CD4-positive, alpha-beta T cell (primary cell): ENCODE measurements at regions not wholly inside any gene's neighbourhood (a gene's known extent, or its start where the extent isn't known, plus 50 kb on each side); places are given as distances from the start of the nearest gene placed in this dataset.

Experiments used
- ATAC-seq: fragments of 200-7000 bp; cut with Tn5 transposase; one replicate; pipeline ENCODE4 v1.10.0; 2022; ENCODE audit warnings: mild to moderate bottlenecking; ENCODE audit not compliant: poor library complexity
- CTCF ChIA-PET: fragments of 350-600 bp; sonication (Branson Sonifier 250); formaldehyde crosslinking; loops from one replicate; lab custom pipeline; 2021; ENCODE audit warnings: antibody characterized with exemption, inconsistent platforms; lab: Charles Lee
- POLR2A ChIA-PET: fragments of 350-600 bp; sonication (Branson Sonifier 250); formaldehyde crosslinking; loops from one replicate; lab custom pipeline; 2021; ENCODE audit warnings: antibody characterized with exemption, inconsistent platforms; lab: Charles Lee
- DNase-seq, 14 experiments: peaks; one replicate each; pipeline ENCODE4 v3.0.0-alpha.2; 2013 to 2020; ENCODE audit warnings: mixed read lengths in 2 of 14
- H3K27ac ChIP-seq, 2 donors: one replicate each; pipeline versions ENCODE4 v1.5.1 to v1.7.0; 2013; ENCODE audit warnings: low read length in 2 of 2, low read depth in 1 of 2, mild to moderate bottlenecking in 1 of 2
- H3K27me3 ChIP-seq, 2 experiments: 1 replicate in 1 of 2; 2 replicates in 1 of 2; pipeline versions ENCODE4 v1.6.1 to v1.7.0; 2013; ENCODE audit warnings: low read length in 2 of 2, control low read depth in 1 of 2, mild to moderate bottlenecking in 1 of 2, moderate library complexity in 1 of 2; ENCODE audit not compliant: insufficient read depth in 2 of 2, control insufficient read depth in 1 of 2
- H3K36me3 ChIP-seq: one replicate; pipeline ENCODE4 v1.6.1; 2013; ENCODE audit warnings: low read length, control low read depth; ENCODE audit not compliant: insufficient read depth
- H3K4me1 ChIP-seq: one replicate; pipeline ENCODE4 v1.6.1; 2013; ENCODE audit warnings: low read length, control low read depth; ENCODE audit not compliant: insufficient read depth
- H3K4me3 ChIP-seq: one replicate; pipeline ENCODE4 v1.5.1; 2013; ENCODE audit warnings: mild to moderate bottlenecking, low read length, moderate library complexity
- H3K9me3 ChIP-seq, 2 experiments: 1 replicate in 1 of 2; 2 replicates in 1 of 2; pipeline versions ENCODE4 v1.6.1 to v1.7.0; 2013; ENCODE audit warnings: low read length in 2 of 2, mild to moderate bottlenecking in 2 of 2, control low read depth in 1 of 2, moderate library complexity in 1 of 2; ENCODE audit not compliant: control insufficient read depth in 1 of 2, insufficient read depth in 1 of 2
- H3K27ac Mint-ChIP-seq: one replicate; pipeline ENCODE4 v1.8.0; 2020; ENCODE audit warnings: mixed read lengths
- H3K27me3 Mint-ChIP-seq: one replicate; pipeline ENCODE4 v1.8.0; 2021; ENCODE audit warnings: mixed read lengths
- H3K36me3 Mint-ChIP-seq: one replicate; pipeline ENCODE4 v1.8.0; 2021; ENCODE audit warnings: low read depth, mixed read lengths
- H3K4me1 Mint-ChIP-seq: one replicate; pipeline ENCODE4 v1.8.0; 2021; ENCODE audit warnings: low read depth, mixed read lengths
- H3K4me3 Mint-ChIP-seq: one replicate; pipeline ENCODE4 v1.8.0; 2020; ENCODE audit warnings: mild to moderate bottlenecking, mixed read lengths
- H3K9me3 Mint-ChIP-seq: one replicate; pipeline ENCODE4 v1.8.0; 2020; ENCODE audit warnings: mixed read lengths
- CTCF ChIP-seq: fragments of 200-600 bp; IDR thresholded peaks from one replicate; pipeline ENCODE4 v1.8.0; 2022; ENCODE audit warnings: antibody characterized with exemption, mild to moderate bottlenecking
- intact Hi-C, 2 experiments: fragments of 100-400 bp; cut with DNase I in 1 of 2; cut with micrococcal nuclease in 1 of 2; formaldehyde crosslinking; loops; one replicate each; pipeline versions ENCODE4 v1.15.1 to v1.9.0; 2023 to 2025; cut with DNase I, micrococcal nuclease

- no peak overlapping the region for H3K27ac ChIP-seq
- Mint-ChIP-seq H3K27ac (no peak overlapping the region), H3K36me3 (no peaks in the 10 kb centered on the region), H3K27me3 (no peaks in the 10 kb centered on the region), H3K4me1 (peaks cover 10% of the 10 kb centered on the region), H3K4me3 (no peak overlapping the region), H3K9me3 (no peaks in the 10 kb centered on the region)
- ChIA-PET CTCF (no interaction called here), POLR2A (no interaction called here)
- no peak for TF ChIP-seq CTCF
- no peaks in the 10 kb centered on the region for H3K9me3 ChIP-seq
- H3K4me3 ChIP-seq: no peak overlapping the region
- H3K4me1 ChIP-seq: no peaks in the 10 kb centered on the region
- no peaks in the 10 kb centered on the region for H3K36me3 ChIP-seq
- ATAC-seq (no peak), DNase-seq (peak in 2 of 14 experiments; percentile 1 to 15)
- peaks cover 1 to 2% of the 10 kb centered on the region in 2 experiments for H3K27me3 ChIP-seq
- intact Hi-C loops: no loop called here
These were observed 275.5 kb downstream of the SS18 start for GRCh38 chr18:25814841-25815458.

DNA sequence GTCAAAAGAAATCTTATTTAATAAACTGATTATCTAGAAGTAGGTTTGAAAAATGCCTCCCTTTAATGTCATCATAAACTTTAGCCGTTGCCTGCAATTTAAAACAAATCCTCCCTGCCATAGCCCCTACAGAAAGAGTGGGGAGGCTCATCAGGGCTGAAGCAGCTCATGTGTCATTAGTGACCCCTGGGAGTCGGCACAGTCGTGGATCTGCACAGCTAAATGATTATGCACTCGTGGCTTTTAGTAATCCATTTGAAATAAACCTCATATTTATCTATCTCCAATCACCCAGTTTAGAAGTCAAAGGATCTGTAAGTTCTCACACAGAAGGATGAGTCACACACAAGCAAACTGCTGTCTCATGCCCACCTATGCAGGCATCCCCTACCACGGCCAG lies 277.3 kb downstream of the SS18 start:
- ChIA-PET CTCF (no interaction called here), POLR2A (no interaction called here)
- no peak for TF ChIP-seq CTCF
- no peaks in the 10 kb centered on the region for H3K4me1 ChIP-seq
- no peak overlapping the region for H3K27ac ChIP-seq
- H3K4me3 ChIP-seq: no peak overlapping the region
- no peaks in the 10 kb centered on the region for H3K36me3 ChIP-seq
- no peak overlapping the region for H3K27ac Mint-ChIP-seq
- H3K4me1 Mint-ChIP-seq: peaks cover 10% of the 10 kb centered on the region
- DNase-seq: no peak
- intact Hi-C loops: no loop called here
- no peaks in the 10 kb centered on the region for H3K27me3 Mint-ChIP-seq
- no peak for ATAC-seq
- H3K36me3 Mint-ChIP-seq: no peaks in the 10 kb centered on the region
- H3K9me3 ChIP-seq: no peaks in the 10 kb centered on the region
- no peak overlapping the region for H3K4me3 Mint-ChIP-seq
- no peaks in the 10 kb centered on the region for H3K9me3 Mint-ChIP-seq
- peaks cover 0 to 2% of the 10 kb centered on the region in 2 experiments for H3K27me3 ChIP-seq

- Histone ChIP-seq H3K4me1 (no peaks in the 10 kb centered on the region), H3K36me3 (no peaks in the 10 kb centered on the region), H3K9me3 (no peaks in the 10 kb centered on the region), H3K27ac (no peak overlapping the region), H3K4me3 (no peak overlapping the region), H3K27me3 (no peaks in the 10 kb centered on the region)
- no peaks in the 10 kb centered on the region for H3K9me3 Mint-ChIP-seq
- ATAC-seq (no peak), DNase-seq (no peak)
- POLR2A ChIA-PET: no interaction called here
- no peaks in the 10 kb centered on the region for H3K36me3 Mint-ChIP-seq
- intact Hi-C loops: no loop called here
- H3K27ac Mint-ChIP-seq: no peak overlapping the region
- CTCF ChIA-PET: no interaction called here
- H3K27me3 Mint-ChIP-seq: no peaks in the 10 kb centered on the region
- TF ChIP-seq CTCF: no peak
- H3K4me1 Mint-ChIP-seq: peaks cover 10% of the 10 kb centered on the region
- no peak overlapping the region for H3K4me3 Mint-ChIP-seq
These were observed 279.7 kb downstream of the SS18 start for GRCh38 chr18:25810736-25811135.
